PFSK-1 (cell line): ENCODE measurements at regions not wholly inside any gene's neighbourhood (a gene's known extent, or its start where the extent isn't known, plus 50 kb on each side); places are given as distances from the start of the nearest gene placed in this dataset.

ENCODE experiments used
- FOXP2 ChIP-seq: optimal IDR thresholded peaks from 2 replicates; pipeline ENCODE3; 2011; ENCODE audit warnings: borderline replicate concordance, control low read depth, inconsistent platforms; ENCODE audit not compliant: insufficient read depth; ENCODE audit errors: extremely low read length, extremely low read depth
- POLR2AphosphoS5 ChIP-seq: IDR thresholded peaks from 2 replicates; pipeline ENCODE4 v1.6.1; 2012; ENCODE audit warnings: low read depth, mild to moderate bottlenecking, control low read depth, low read length, moderate library complexity
- SIN3A ChIP-seq: IDR thresholded peaks from 2 replicates; pipeline ENCODE4 v1.6.1; 2012; ENCODE audit warnings: mild to moderate bottlenecking, low read length, moderate library complexity, borderline replicate concordance; ENCODE audit not compliant: insufficient read depth
- TAF1 ChIP-seq: IDR thresholded peaks from 2 replicates; pipeline ENCODE4 v1.6.1; 2012; ENCODE audit warnings: low read length, control low read depth, borderline replicate concordance; ENCODE audit not compliant: insufficient read depth
- TF ChIP-seq, protein P1 (sequence below), 2 experiments: IDR thresholded peaks; 2 replicates each; pipeline versions ENCODE4 v1.6.1 to v1.8.0; 2011 to 2012; ENCODE audit warnings: low read depth in 2 of 2, low read length in 2 of 2, control low read depth in 1 of 2, inconsistent platforms in 1 of 2, mild to moderate bottlenecking in 1 of 2, moderate library complexity in 1 of 2; ENCODE audit not compliant: insufficient read depth in 1 of 2

GRCh38 chr13:34349091-34349722 lies 531.3 kb downstream of the RFC3 start:
- no peak for TF ChIP-seq TAF1
- TF ChIP-seq POLR2AphosphoS5 = no peak
- TF ChIP-seq SIN3A = no peak
- TF ChIP-seq, protein P1, sequence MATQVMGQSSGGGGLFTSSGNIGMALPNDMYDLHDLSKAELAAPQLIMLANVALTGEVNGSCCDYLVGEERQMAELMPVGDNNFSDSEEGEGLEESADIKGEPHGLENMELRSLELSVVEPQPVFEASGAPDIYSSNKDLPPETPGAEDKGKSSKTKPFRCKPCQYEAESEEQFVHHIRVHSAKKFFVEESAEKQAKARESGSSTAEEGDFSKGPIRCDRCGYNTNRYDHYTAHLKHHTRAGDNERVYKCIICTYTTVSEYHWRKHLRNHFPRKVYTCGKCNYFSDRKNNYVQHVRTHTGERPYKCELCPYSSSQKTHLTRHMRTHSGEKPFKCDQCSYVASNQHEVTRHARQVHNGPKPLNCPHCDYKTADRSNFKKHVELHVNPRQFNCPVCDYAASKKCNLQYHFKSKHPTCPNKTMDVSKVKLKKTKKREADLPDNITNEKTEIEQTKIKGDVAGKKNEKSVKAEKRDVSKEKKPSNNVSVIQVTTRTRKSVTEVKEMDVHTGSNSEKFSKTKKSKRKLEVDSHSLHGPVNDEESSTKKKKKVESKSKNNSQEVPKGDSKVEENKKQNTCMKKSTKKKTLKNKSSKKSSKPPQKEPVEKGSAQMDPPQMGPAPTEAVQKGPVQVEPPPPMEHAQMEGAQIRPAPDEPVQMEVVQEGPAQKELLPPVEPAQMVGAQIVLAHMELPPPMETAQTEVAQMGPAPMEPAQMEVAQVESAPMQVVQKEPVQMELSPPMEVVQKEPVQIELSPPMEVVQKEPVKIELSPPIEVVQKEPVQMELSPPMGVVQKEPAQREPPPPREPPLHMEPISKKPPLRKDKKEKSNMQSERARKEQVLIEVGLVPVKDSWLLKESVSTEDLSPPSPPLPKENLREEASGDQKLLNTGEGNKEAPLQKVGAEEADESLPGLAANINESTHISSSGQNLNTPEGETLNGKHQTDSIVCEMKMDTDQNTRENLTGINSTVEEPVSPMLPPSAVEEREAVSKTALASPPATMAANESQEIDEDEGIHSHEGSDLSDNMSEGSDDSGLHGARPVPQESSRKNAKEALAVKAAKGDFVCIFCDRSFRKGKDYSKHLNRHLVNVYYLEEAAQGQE (IDR thresholded peaks at IDR 0.05; ENCODE audit: insufficient read depth in 1 of 2, low read depth in 2 of 2, low read length in 2 of 2) = no peak
- no peak for TF ChIP-seq FOXP2

DNA sequence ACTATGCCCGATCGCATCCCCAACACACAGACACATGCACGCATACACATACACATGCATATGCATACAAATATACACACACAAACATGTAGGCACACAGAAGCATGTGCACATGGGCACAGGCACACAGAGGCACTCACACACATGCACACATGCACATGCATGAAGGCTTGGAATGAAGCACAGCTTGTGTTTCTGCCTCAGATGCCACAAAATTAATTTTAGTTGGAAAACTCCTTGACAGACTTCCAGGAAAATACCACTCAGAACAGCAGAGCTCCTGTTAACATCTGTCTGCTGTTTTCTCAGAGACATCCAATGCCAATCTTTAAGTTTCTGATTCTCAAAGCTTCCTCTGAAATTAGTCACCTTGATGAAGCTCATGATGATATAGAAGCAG lies 532.7 kb downstream of the RFC3 start:
- no peak for TF ChIP-seq TAF1
- no peak for TF ChIP-seq SIN3A

GRCh38 chr13:34351134-34351533 lies 533.2 kb downstream of the RFC3 start:
- TF ChIP-seq POLR2AphosphoS5 = no peak
- no peak for TF ChIP-seq FOXP2
- TF ChIP-seq TAF1 = no peak
- TF ChIP-seq, protein P1 (IDR thresholded peaks at IDR 0.05; ENCODE audit: insufficient read depth in 1 of 2, low read depth in 2 of 2, low read length in 2 of 2) = no peak
- TF ChIP-seq SIN3A = no peak

- TF ChIP-seq POLR2AphosphoS5 (no peak), TAF1 (no peak), SIN3A (no peak), FOXP2 (no peak)
- TF ChIP-seq, protein P1 (IDR thresholded peaks at IDR 0.05; ENCODE audit: insufficient read depth in 1 of 2, low read depth in 2 of 2, low read length in 2 of 2) = no peak
Measured at GRCh38 chr13:34352958-34353357, 535.0 kb downstream of the RFC3 start.

DNA sequence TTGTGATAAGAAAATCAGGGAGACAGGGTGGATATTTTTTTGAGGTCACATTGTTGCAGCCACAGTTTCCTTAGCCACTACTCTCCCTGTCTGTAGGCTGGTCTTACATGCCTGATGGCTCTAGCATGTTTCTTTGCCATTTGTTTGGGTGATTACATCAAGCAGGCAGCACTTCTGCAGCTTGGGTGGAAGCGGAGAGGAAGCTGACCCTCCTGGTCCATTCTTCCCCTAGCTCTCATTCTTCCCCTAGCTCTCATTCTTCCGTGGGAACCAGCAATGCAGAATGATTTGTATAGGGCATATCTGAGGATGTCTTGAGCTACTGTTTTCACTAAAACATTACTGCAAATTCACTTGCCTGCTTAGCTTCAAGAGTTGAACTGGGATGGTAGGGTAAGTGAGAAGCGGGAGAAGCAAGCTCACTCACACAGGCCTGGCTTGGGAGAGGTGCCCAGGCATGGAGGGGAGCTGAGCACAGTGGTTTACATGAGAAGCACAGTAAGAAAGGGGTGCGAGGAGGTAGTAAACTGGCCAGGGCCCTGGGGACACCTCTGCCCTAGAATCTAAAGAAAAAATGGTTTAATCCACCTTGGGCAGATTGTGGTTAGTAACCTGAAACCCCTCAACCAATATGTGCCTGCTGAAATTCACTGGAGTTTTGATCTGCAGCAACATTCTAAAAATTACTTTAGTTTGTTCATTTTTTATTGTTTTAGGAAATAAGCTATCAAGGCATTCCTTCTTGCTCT lies 538.9 kb downstream of the RFC3 start:
- no peak for TF ChIP-seq FOXP2
- TF ChIP-seq, protein P1 (IDR thresholded peaks at IDR 0.05; ENCODE audit: insufficient read depth in 1 of 2, low read depth in 2 of 2, low read length in 2 of 2) = no peak
- no peak for TF ChIP-seq TAF1
- no peak for TF ChIP-seq SIN3A
- no peak for TF ChIP-seq POLR2AphosphoS5
